Esophagus muscularis mucosa (tissue), 4 donors: ENCODE measurements at regions not wholly inside any gene's neighbourhood (a gene's known extent, or its start where the extent isn't known, plus 50 kb on each side); places are given as distances from the start of the nearest gene placed in this dataset.

Experiments
- CTCF ChIP-seq, 3 experiments: fragments of 200-600 bp in 2 of 3; fragments of 450-650 bp in 1 of 3; sonication (generic) in 2 of 3; IDR thresholded peaks; one replicate each; pipeline ENCODE4 v1.5.1; 2017 to 2019; ENCODE audit warnings: antibody characterized with exemption in 3 of 3, mild to moderate bottlenecking in 2 of 3, moderate library complexity in 1 of 3
- EP300 ChIP-seq: sonication (generic); formaldehyde crosslinking; IDR thresholded peaks from one replicate; pipeline ENCODE4 v1.6.1; 2017; ENCODE audit warnings: antibody characterized with exemption
- POLR2AphosphoS5 ChIP-seq, 2 donors: sonication (generic); formaldehyde crosslinking; IDR thresholded peaks; one replicate each; pipeline ENCODE4 v1.6.1; 2017; ENCODE audit warnings: antibody characterized with exemption in 2 of 2

GRCh38 chr13:82747291-82747690 lies 1135.0 kb downstream of the SLITRK1 start:
- TF ChIP-seq CTCF (IDR thresholded peaks at IDR 0.05) = no peak
- TF ChIP-seq POLR2AphosphoS5 (IDR thresholded peaks at IDR 0.05) = no peak
- TF ChIP-seq EP300 = no peak
